Medulla oblongata (tissue), 1 donor: ENCODE measurements at regions not wholly inside any gene's neighbourhood (a gene's known extent, or its start where the extent isn't known, plus 50 kb on each side); places are given as distances from the start of the nearest gene placed in this dataset.
"Not testable (repeated sequence)": the region's sequence is repeated elsewhere in the genome, so short reads cannot be mapped to it uniquely, and the experiment has no call there.

Source experiments
- DNase-seq: peaks from one replicate; pipeline ENCODE4 v3.0.0-alpha.2; 2015; ENCODE audit errors: extremely low spot score

DNA sequence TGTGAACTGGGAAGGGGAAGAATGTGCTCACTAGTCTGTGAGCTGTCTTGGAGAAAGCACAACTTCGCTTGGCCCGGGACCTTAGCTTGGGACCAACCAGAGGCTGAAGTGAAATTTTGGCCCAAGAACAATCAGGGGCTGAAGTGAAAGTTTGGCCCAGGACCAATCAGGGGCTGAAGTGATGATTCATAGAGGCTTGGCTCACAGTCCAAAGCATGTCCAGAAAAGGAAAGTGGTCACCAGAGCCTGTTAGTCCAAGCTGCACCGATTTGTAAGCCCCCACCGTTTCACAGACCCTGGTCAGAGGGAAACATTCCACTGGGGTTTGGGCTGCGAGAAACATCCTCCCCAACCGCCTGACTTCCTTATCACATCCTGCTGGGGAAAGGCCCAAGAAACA is 763.3 kb downstream of the SPATA31A7 start:
- DNase-seq: not testable (repeated sequence)

DNA sequence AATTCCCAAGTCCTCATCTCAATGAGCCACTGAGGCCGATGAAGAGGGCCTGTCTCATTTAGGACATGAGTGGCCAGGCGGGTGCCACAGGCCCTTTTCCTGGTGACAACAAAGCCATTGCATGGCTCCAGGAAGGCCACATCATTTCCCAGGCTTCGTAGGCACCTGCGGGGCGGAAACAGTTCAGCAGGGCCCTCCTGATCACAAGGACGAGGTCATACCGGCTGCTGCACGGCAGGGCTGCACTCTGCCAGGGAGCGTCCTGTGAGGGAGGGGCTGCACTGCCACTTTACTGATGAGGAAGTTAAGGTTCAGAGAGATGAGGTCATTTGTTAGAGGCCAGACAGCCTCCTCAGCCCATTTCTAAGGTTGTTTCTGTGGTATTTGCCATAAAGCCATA is 781.8 kb downstream of the SPATA31A7 start:
- not testable (repeated sequence) for DNase-seq

GRCh38 chr9:61974501-61974900 is 784.7 kb downstream of the SPATA31A7 start:
- DNase-seq: peak; percentile 1

GRCh38 chr9:61976318-61976717 is 786.5 kb downstream of the SPATA31A7 start:
- not testable (repeated sequence) for DNase-seq

GRCh38 chr9:61982727-61983126 is 792.9 kb downstream of the SPATA31A7 start:
- peak; percentile 0 for DNase-seq

GRCh38 chr9:61983441-61983840 is 793.6 kb downstream of the SPATA31A7 start:
- not testable (repeated sequence) for DNase-seq

- peak; percentile 1 for DNase-seq
These were observed 794.1 kb downstream of the SPATA31A7 start for GRCh38 chr9:61983954-61984353.

DNA sequence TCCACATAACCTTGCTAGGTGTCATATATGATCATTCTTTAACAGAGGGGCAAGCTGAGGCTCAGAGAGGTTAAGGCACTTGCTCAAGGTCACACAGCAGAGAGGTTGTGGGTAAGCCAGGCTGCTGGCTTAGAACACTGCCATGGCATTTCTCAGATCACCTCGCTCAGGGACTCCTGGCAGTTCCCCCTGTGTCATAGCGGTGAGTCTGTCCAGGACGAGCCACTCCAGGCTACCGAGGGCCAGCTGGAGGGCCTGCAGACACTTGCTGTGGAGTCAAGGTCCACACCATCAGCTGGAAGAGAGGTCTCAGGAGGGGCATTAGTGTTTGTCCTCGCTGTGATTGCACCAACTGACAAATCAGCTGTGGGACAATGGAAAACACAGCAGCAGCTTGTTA is 794.7 kb downstream of the SPATA31A7 start:
- not testable (repeated sequence) for DNase-seq

DNA sequence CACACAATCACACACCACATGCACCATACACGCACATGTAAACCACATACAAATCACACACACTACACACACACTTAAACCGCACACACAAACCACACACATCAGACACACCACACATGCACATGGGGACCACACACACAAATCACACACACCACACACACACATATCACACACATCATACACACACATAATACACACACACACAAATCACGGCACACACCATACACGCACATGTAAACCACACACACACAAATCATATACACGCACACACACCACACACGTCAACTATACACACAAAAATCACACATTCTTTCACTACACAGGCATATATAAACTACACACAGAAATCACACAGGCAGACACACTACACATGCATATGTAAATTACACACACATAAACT is 802.3 kb downstream of the SPATA31A7 start:
- peak; percentile 0 for DNase-seq

DNA sequence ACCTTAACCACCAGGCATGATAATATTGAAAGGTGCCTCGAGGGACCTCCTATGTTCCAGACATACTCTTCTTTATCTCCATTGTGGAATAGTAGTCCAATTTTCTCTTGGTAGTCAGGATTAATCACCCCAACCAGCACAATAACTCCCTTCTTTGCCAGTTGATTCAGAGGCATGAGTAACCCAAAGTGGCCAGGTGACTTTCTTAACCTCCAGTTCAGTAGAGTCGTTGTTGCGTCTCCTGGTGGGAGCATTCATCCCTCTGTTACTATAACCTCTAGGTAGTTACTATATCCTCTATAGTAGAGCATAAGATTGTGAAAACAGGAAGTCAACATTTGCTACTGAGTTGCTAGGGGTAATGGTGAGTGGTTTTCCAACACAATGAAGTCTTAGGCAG is 842.6 kb downstream of the SPATA31A7 start:
- not testable (repeated sequence) for DNase-seq

DNA sequence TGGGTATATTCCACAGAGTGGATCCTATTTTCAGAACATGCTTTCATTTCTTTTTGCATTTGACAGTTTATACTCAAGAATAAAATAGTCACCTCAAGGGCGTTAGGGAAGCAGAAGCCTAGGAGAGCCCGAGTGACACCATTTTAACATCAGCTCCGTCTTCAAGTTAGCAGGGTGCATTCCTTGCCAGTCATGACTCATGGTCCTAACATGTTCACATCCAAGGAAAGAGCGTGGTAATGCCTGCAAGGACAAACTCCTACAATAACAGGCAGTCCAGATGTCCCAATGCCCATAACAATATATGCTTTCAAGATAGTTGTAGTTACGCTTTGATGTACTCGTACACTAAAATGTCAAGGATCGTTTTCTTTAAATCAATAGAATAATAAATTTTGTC is 848.4 kb downstream of the SPATA31A7 start:
- not testable (repeated sequence) for DNase-seq

DNA sequence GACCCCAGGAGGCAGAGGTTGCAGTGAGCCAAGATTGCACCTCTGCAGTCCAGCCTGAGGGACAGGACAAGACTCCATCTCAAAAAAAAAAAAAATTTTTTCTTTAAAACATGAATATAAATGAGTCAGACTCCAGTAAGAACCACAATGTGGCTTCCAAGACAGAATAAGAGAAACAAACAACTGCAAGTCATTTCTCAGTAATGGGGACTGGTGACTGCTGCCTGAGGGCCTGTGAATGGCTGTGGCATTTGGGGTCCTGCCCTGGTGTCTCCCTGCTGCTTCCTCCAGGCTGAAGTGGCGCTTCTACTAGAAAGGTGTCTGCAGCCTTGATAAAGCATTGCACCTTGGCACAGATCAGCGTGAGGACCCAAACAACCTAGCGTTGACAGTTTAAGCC is 868.3 kb downstream of the SPATA31A7 start:
- not testable (repeated sequence) for DNase-seq

DNA sequence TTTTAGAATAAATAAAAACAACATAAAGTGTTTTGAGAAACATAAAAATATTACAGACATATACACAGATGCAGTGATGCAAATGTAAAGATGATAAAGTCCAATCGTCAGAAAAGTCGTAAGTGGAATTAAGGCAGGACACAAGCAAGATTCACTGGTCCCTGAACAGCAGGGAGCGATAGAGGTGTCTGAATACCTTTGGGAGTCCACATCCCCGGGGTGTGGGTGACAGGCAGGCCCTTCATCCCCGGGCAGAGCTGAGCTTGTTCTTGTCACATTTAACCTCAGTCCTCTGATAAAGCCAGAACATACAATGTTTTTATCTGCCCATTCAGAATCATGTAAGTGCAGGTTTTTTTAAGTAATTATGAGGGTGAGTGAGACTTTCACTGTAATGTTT is 881.2 kb downstream of the SPATA31A7 start:
- not testable (repeated sequence) for DNase-seq

- DNase-seq: not testable (repeated sequence)
These were observed 883.6 kb downstream of the SPATA31A7 start for GRCh38 chr9:62073401-62073800.

GRCh38 chr9:62084245-62084644 is 894.4 kb downstream of the SPATA31A7 start:
- DNase-seq: not testable (repeated sequence)

DNA sequence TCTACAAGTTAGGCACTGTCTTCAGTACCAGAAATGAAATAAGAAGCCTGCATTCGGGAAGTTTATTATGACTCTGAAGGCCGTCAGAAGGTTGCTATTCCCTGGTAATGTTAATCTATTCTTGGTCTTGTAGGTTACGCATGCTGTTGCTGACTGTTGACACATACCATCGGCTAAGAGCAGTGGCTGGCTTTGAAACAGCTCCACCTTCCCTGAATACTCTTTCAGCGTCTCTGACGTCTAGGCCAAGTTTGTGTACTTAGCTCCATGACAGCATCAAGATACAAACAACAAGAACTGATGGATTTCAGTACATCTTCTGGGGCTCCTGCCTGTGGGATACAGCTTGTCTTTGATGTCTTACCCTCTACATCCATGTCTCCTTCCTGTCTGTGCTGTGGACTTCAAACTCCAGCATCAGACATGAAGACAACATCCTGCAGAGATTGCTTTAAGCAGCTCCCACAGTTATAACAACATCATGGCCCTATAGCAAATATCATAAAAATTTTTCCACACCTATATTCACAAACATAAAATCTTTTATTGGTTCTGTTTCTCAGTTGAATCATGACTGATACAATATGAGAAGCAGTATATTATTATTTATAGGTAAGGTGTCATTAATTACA is 906.0 kb downstream of the SPATA31A7 start:
- DNase-seq: not testable (repeated sequence)

- not testable (repeated sequence) for DNase-seq
These were observed 920.6 kb downstream of the SPATA31A7 start for GRCh38 chr9:62110486-62110885.

DNA sequence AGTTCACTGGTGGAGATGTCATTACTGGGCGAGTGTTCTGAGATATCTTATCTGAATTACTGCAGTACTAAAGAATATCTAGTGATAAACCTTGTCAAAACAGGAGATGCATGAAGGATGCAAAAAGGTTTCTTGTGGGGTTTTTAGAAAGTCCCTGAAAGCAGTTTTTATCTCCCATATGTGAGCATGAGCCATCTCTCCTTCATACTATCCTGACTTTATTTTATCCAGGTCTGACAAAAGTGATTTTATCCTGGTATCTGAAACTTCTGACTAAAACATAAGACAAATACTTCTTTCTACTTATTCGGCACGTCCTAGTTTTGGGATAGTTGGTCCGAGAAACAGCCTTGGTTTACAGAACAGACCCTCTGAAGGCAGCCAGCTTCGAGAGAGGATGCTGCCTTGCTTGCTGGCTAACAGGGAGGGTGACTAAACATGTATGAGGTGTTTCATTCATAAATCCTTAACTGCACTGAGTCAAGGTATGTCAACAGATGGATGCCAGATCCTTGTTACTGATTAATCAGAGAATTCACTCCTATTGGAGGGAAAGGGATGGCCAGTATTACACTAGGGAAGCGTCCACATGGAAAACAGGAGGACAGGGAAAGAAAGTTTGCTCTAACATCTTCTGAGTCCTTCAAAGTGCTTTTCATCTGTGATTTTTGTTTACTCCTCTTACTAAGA is 927.3 kb downstream of the SPATA31A7 start:
- not testable (repeated sequence) for DNase-seq

DNA sequence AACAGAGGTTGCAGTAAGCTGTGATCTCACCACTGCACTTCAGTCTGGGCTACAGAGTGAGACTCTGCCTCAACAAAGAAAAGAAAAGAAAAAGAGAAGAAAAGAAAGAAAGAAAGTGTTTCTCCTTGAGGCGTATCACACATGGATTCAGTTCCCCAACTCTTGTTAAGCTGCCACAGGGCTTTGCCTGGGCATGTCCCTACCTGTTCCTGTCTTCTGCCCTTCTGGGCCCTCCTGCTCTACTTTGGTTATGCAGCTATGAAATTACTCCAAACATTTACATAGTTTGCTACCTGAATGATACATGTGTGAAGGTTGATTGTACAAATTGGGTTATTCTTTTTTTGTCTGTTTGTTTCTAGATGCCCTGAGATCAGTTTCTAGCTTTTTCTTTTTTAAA is 929.8 kb downstream of the SPATA31A7 start:
- not testable (repeated sequence) for DNase-seq

DNA sequence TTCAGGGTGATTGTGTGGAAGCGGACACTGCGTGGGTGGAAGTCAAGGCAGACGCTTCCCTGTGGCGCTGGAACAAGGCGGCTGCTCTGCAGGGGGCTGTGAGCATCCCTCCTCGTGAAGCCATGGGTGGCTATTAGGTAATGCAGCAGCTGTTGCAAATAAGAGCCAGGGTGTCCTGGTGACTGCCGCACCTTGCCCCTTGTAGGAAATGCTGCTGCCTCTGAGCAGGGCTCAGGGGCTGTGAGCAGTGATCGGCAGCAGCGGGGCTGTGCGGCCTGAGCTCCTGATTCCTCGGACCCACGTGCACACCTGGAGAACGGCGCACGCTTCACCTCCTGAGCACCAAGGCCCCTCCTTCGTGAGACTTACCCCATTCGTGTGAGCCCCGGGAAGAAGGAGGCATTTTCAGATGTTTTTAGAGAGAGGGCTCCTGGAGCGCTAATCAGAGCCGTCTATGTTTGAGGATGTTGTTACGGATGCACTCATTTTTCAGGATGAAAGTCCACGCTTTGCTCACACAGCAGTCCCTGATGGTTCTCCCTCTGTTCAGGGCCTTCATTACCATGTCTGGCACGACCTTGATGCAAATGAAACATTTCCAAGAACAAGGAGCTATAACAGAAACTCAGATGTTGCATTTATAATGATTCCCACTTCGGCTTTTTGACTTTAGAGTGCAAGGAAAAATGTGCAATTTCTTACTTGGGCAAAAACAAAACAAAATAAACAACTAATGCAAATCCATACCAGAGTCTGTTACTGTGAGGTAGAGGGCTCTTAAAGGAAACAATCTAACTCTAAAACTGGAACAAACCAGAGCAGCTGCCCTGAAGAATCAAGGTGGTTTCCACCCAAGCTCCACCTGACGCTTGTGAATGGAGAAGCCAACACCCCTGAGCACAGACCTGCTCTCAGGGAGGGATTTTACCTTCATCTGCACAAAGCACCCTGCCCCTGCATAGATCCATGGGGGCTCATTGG is 936.1 kb downstream of the SPATA31A7 start:
- not testable (repeated sequence) for DNase-seq

DNA sequence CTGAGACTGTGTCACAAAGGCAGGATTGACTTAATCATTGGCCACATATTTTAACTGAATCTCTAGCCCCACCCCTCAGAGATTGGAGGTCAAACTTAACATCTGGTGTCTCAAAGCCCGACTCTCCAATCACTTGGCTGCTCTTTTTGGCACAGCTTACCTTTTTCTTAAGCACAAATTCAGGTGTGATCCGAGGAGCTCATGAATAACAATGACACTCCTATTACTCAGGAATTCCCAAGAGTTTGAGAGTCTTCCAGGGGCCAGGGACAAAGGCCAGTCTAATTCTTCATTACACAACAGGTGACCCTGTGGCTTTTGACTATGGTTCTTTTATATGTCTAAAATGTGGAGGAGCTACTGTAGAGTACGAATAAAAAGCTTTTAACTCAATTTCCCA is 945.2 kb downstream of the SPATA31A7 start:
- DNase-seq: not testable (repeated sequence)

GRCh38 chr9:62145648-62146047 is 955.8 kb downstream of the SPATA31A7 start:
- DNase-seq: not testable (repeated sequence)
